SU-DHL-6 (cell line): ENCODE measurements at regions not wholly inside any gene's neighbourhood (a gene's known extent, or its start where the extent isn't known, plus 50 kb on each side); places are given as distances from the start of the nearest gene placed in this dataset.

Experiments
- EZH2phosphoT487 ChIP-seq: fragments of 200-600 bp; sonication (generic), shearing (Covaris generic); conservative IDR thresholded peaks from 2 replicates; pipeline ENCODE4 v1.6.1; 2018; ENCODE audit warnings: mild to moderate bottlenecking, antibody characterized with exemption, low read length, moderate library complexity, mixed read lengths
- TF ChIP-seq, protein P1 (sequence below): fragments of 200-600 bp; sonication (generic); IDR thresholded peaks from one replicate; pipeline ENCODE4 v1.5.1; 2017; ENCODE audit warnings: antibody characterized with exemption, mild to moderate bottlenecking, low read length, moderate library complexity; ENCODE audit not compliant: insufficient read depth, poor library complexity, severe bottlenecking

DNA sequence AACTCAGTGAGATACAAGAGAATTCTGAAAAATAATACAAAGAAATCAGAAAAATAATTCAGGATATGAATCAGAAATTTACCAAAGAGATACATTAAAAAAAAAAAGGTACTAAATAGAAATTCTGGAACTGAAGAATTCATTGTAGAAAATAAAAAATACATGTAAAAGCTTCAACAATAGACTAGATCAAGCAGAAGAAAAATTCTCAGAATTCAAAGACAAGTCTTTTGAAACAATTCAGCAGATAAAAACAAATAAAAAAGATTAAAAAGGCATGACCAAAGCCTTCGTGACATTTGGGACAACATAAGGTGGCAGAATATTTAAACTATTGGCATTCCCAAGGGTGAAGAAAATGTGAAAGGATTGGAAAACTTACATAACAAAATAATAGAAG lies 133.1 kb upstream of the CNOT2 start:
- TF ChIP-seq, protein P1, sequence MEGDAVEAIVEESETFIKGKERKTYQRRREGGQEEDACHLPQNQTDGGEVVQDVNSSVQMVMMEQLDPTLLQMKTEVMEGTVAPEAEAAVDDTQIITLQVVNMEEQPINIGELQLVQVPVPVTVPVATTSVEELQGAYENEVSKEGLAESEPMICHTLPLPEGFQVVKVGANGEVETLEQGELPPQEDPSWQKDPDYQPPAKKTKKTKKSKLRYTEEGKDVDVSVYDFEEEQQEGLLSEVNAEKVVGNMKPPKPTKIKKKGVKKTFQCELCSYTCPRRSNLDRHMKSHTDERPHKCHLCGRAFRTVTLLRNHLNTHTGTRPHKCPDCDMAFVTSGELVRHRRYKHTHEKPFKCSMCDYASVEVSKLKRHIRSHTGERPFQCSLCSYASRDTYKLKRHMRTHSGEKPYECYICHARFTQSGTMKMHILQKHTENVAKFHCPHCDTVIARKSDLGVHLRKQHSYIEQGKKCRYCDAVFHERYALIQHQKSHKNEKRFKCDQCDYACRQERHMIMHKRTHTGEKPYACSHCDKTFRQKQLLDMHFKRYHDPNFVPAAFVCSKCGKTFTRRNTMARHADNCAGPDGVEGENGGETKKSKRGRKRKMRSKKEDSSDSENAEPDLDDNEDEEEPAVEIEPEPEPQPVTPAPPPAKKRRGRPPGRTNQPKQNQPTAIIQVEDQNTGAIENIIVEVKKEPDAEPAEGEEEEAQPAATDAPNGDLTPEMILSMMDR, result no peak
- TF ChIP-seq EZH2phosphoT487, result no peak
